PC-9 (cell line): ENCODE measurements at regions not wholly inside any gene's neighbourhood (a gene's known extent, or its start where the extent isn't known, plus 50 kb on each side); places are given as distances from the start of the nearest gene placed in this dataset.

Experiments
- EZH2 ChIP-seq: fragments of 200-600 bp; sonication (generic); IDR thresholded peaks from 2 replicates; pipeline ENCODE4 v1.8.0; 2017; ENCODE audit warnings: antibody characterized with exemption, low read depth
- TF ChIP-seq, protein P1 (sequence below): fragments of 200-600 bp; sonication (generic); conservative IDR thresholded peaks from 2 replicates; pipeline ENCODE4 v1.6.1; 2017; ENCODE audit warnings: mixed run types, antibody characterized with exemption, mild to moderate bottlenecking, moderate library complexity

DNA sequence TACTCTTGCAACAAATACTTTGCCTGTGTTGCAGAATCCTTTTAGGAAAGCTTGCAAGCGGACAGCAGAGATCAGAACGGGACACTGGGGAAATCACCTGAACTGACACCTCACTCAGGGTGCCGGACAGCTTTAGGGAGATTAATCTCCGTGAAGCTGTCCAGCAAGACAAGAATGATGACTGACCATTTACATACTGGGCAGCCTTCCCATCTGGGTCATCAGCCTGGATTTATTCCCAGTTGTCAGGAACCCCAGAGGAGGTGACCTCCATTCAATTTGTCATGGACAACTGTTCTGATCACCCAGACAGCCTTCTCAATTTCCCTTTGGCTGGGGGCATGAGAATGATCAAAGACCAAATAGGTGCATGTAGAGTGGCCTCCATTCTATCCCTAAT, 93.0 kb upstream of the EGFL6 start:
- no peak for TF ChIP-seq EZH2
- TF ChIP-seq, protein P1, sequence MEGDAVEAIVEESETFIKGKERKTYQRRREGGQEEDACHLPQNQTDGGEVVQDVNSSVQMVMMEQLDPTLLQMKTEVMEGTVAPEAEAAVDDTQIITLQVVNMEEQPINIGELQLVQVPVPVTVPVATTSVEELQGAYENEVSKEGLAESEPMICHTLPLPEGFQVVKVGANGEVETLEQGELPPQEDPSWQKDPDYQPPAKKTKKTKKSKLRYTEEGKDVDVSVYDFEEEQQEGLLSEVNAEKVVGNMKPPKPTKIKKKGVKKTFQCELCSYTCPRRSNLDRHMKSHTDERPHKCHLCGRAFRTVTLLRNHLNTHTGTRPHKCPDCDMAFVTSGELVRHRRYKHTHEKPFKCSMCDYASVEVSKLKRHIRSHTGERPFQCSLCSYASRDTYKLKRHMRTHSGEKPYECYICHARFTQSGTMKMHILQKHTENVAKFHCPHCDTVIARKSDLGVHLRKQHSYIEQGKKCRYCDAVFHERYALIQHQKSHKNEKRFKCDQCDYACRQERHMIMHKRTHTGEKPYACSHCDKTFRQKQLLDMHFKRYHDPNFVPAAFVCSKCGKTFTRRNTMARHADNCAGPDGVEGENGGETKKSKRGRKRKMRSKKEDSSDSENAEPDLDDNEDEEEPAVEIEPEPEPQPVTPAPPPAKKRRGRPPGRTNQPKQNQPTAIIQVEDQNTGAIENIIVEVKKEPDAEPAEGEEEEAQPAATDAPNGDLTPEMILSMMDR, result no peak
